ENCODE measurements at regions not wholly inside any gene's neighbourhood (a gene's known extent, or its start where the extent isn't known, plus 50 kb on each side); places are given as distances from the start of the nearest gene placed in this dataset.

- no peaks in the 10 kb centered on the region for H3K27me3 ChIP-seq (replicated peaks; ENCODE audit: insufficient read depth)
- H2AFZ ChIP-seq, result no peak overlapping the region
- H3K4me2 ChIP-seq (ENCODE audit: unreplicated experiment), result no peak overlapping the region
- no peaks in the 10 kb centered on the region for H3K9me2 ChIP-seq (ENCODE audit: insufficient read depth)
- H3K9ac ChIP-seq, result no peak overlapping the region
- H3K9me3 ChIP-seq (ENCODE audit: low read depth), result no peaks in the 10 kb centered on the region
- H3F3A ChIP-seq (ENCODE audit: insufficient read depth), result no peaks in the 10 kb centered on the region
- H3K36me3 ChIP-seq (ENCODE audit: low read depth), result no peaks in the 10 kb centered on the region
- H4K20me1 ChIP-seq (ENCODE audit: insufficient read depth), result no peaks in the 10 kb centered on the region
- no peak overlapping the region for H3K27ac ChIP-seq
- no peaks in the 10 kb centered on the region for H3K4me1 ChIP-seq (ENCODE audit: insufficient read depth)
- in situ Hi-C loops (cut with MboI), result no loop called here
- TF ChIP-seq EZH2phosphoT487 (IDR thresholded peaks at IDR 0.05; ENCODE audit: insufficient read depth, low read depth) (no peak), EZH2 (IDR thresholded peaks at IDR 0.05; ENCODE audit: insufficient read depth, poor library complexity, severe bottlenecking) (no peak)
- H3K79me2 ChIP-seq (ENCODE audit: insufficient read depth), result no peaks in the 10 kb centered on the region
- H3K4me3 ChIP-seq, result no peak overlapping the region
- WGBS, 2 experiments (ENCODE audit: low coverage in 1 of 2, low lambda C conversion rate in 2 of 2, missing lambda C conversion rate in 2 of 2), result 30 to 33% methylated on average over 1 of the region's 1 CpG
- no peak for DNase-seq
Observed at GRCh38 chr3:82293435-82293834, 532.0 kb upstream of the GBE1 start.

DNA sequence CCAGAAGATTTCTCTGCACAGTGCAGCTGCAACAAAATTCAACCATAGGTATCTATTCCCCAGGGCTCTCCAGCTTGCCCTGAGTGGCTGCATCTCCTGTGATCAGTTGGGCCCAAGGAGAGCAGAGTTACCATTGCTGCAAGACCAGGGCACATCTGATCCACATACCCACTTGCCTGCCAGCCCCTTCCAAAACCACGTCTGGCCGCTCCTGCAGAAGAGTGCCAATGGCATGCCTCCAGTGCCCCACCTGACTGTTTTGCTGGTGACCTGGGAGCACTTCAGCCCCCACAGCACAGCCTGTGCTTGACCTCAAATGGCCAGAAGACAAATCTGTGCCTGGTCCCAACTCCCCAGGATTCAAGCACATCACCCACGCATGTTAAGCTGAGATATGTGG, 526.1 kb upstream of the GBE1 start:
- peaks cover 3% of the 10 kb centered on the region; the same call in 1 of the 2 replicates for H3K9me2 ChIP-seq (ENCODE audit: insufficient read depth)
- no peaks in the 10 kb centered on the region for H4K20me1 ChIP-seq (ENCODE audit: insufficient read depth)
- TF ChIP-seq EZH2 (IDR thresholded peaks at IDR 0.05; ENCODE audit: insufficient read depth, poor library complexity, severe bottlenecking) (no peak), EZH2phosphoT487 (IDR thresholded peaks at IDR 0.05; ENCODE audit: insufficient read depth, low read depth) (no peak)
- no peaks in the 10 kb centered on the region for H3K4me1 ChIP-seq (ENCODE audit: insufficient read depth)
- H2AFZ ChIP-seq, result no peak overlapping the region
- no peaks in the 10 kb centered on the region for H3K36me3 ChIP-seq (ENCODE audit: low read depth)
- WGBS, 2 experiments (ENCODE audit: low coverage in 1 of 2, low lambda C conversion rate in 2 of 2, missing lambda C conversion rate in 2 of 2), result 63 to 65% methylated on average over 3 of the region's 3 CpGs
- no peak overlapping the region for H3K27ac ChIP-seq
- H3F3A ChIP-seq (ENCODE audit: insufficient read depth), result no peaks in the 10 kb centered on the region
- no peak overlapping the region for H3K9ac ChIP-seq
- in situ Hi-C loops (cut with MboI), result no loop called here
- no peak overlapping the region for H3K4me3 ChIP-seq
- H3K4me2 ChIP-seq (ENCODE audit: unreplicated experiment), result no peak overlapping the region
- H3K27me3 ChIP-seq (replicated peaks; ENCODE audit: insufficient read depth), result no peaks in the 10 kb centered on the region
- no peak for DNase-seq
- no peaks in the 10 kb centered on the region for H3K79me2 ChIP-seq (ENCODE audit: insufficient read depth)
- H3K9me3 ChIP-seq (ENCODE audit: low read depth), result peaks cover 3% of the 10 kb centered on the region

DNA sequence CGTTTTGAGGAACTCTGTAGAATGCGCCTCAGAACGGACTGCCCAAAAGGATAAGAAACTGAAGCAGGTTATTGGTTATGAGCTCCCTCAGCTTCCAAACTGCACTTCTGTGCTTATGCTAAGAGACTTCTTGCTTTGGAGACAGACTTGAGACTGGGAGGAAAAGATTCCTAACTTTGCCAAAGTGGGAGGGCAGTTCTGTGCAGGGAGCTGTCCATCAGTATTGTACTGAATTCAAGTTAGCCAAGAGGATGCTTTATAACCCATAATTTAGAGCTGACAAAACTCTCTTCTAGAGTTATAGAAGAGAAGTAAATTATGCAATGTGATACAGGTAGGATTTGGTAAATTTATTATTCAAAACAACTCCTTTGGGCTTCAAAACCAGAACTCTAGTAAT, 519.8 kb upstream of the GBE1 start:
- no peak overlapping the region for H3K9ac ChIP-seq
- no peaks in the 10 kb centered on the region for H3K36me3 ChIP-seq (ENCODE audit: low read depth)
- no peak overlapping the region for H3K27ac ChIP-seq
- no peaks in the 10 kb centered on the region for H3K27me3 ChIP-seq (replicated peaks; ENCODE audit: insufficient read depth)
- TF ChIP-seq EZH2phosphoT487 (IDR thresholded peaks at IDR 0.05; ENCODE audit: insufficient read depth, low read depth) (no peak), EZH2 (IDR thresholded peaks at IDR 0.05; ENCODE audit: insufficient read depth, poor library complexity, severe bottlenecking) (no peak)
- no peaks in the 10 kb centered on the region for H4K20me1 ChIP-seq (ENCODE audit: insufficient read depth)
- H3K9me3 ChIP-seq (ENCODE audit: low read depth), result peaks cover 3% of the 10 kb centered on the region
- H3K4me1 ChIP-seq (ENCODE audit: insufficient read depth), result no peaks in the 10 kb centered on the region
- no peak overlapping the region for H3K4me3 ChIP-seq
- H3K79me2 ChIP-seq (ENCODE audit: insufficient read depth), result no peaks in the 10 kb centered on the region
- no peaks in the 10 kb centered on the region for H3F3A ChIP-seq (ENCODE audit: insufficient read depth)
- 38 to 41% methylated on average over 3 of the region's 3 CpGs for WGBS, 2 experiments (ENCODE audit: low coverage in 1 of 2, low lambda C conversion rate in 2 of 2, missing lambda C conversion rate in 2 of 2)
- no peak overlapping the region for H3K4me2 ChIP-seq (ENCODE audit: unreplicated experiment)
- peak; percentile 6 for DNase-seq
- H2AFZ ChIP-seq, result no peak overlapping the region
- H3K9me2 ChIP-seq (ENCODE audit: insufficient read depth), result peaks cover 3% of the 10 kb centered on the region; the same call in 1 of the 2 replicates
- in situ Hi-C loops (cut with MboI), result no loop called here

DNA sequence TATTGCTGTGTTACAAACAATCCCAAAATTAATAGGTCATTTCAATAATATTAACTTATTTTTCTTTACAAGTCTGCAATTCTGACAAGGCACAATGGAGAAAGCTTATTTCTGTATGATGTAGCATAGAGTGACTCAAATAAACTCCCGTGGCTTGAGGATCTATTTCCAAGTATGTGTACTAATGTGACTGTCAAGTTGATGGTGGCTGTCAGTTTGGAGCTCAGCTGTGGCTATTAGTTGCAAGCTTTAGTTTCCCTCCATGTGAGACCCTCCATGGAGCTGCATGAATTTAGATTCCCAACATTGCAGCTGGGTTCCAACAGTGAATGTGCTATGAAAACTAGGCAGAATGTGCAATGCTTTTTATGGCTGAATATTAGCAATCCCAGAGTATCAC, 515.5 kb upstream of the GBE1 start:
- no peaks in the 10 kb centered on the region for H3K36me3 ChIP-seq (ENCODE audit: low read depth)
- no peaks in the 10 kb centered on the region for H3K79me2 ChIP-seq (ENCODE audit: insufficient read depth)
- no peak for DNase-seq
- no peak overlapping the region for H3K4me3 ChIP-seq
- H3K4me1 ChIP-seq (ENCODE audit: insufficient read depth), result no peaks in the 10 kb centered on the region
- WGBS, 2 experiments (ENCODE audit: low coverage in 1 of 2, low lambda C conversion rate in 2 of 2, missing lambda C conversion rate in 2 of 2), result 6 to 13% methylated on average over 1 of the region's 1 CpG
- H3K4me2 ChIP-seq (ENCODE audit: unreplicated experiment), result no peak overlapping the region
- no peak overlapping the region for H3K9ac ChIP-seq
- H2AFZ ChIP-seq, result no peak overlapping the region
- no peaks in the 10 kb centered on the region for H3K27me3 ChIP-seq (replicated peaks; ENCODE audit: insufficient read depth)
- no peaks in the 10 kb centered on the region for H4K20me1 ChIP-seq (ENCODE audit: insufficient read depth)
- TF ChIP-seq EZH2phosphoT487 (IDR thresholded peaks at IDR 0.05; ENCODE audit: insufficient read depth, low read depth), result no peak
- no peak for TF ChIP-seq EZH2 (IDR thresholded peaks at IDR 0.05; ENCODE audit: insufficient read depth, poor library complexity, severe bottlenecking)
- in situ Hi-C loops (cut with MboI), result no loop called here
- no peaks in the 10 kb centered on the region for H3K9me2 ChIP-seq (ENCODE audit: insufficient read depth)
- H3K9me3 ChIP-seq (ENCODE audit: low read depth), result no peaks in the 10 kb centered on the region
- H3K27ac ChIP-seq, result no peak overlapping the region
- no peaks in the 10 kb centered on the region for H3F3A ChIP-seq (ENCODE audit: insufficient read depth)

GRCh38 chr3:82274897-82275296, 513.5 kb upstream of the GBE1 start:
- no peak overlapping the region for H3K4me3 ChIP-seq
- no peaks in the 10 kb centered on the region for H3K27me3 ChIP-seq (replicated peaks; ENCODE audit: insufficient read depth)
- in situ Hi-C loops (cut with MboI), result no loop called here

More at GRCh38 chr3:82274897-82275296, 513.5 kb upstream of the GBE1 start:
- Histone ChIP-seq H3K36me3 (ENCODE audit: low read depth) (no peaks in the 10 kb centered on the region), H3K9me2 (ENCODE audit: insufficient read depth) (no peaks in the 10 kb centered on the region), H3K4me1 (ENCODE audit: insufficient read depth) (no peaks in the 10 kb centered on the region), H3K79me2 (ENCODE audit: insufficient read depth) (no peaks in the 10 kb centered on the region), H3K27ac (no peak overlapping the region), H2AFZ (no peak overlapping the region), H3F3A (ENCODE audit: insufficient read depth) (no peaks in the 10 kb centered on the region), H3K9ac (no peak overlapping the region), H3K9me3 (ENCODE audit: low read depth) (no peaks in the 10 kb centered on the region), H4K20me1 (ENCODE audit: insufficient read depth) (no peaks in the 10 kb centered on the region), H3K4me2 (ENCODE audit: unreplicated experiment) (no peak overlapping the region)
- no peak for TF ChIP-seq EZH2phosphoT487 (IDR thresholded peaks at IDR 0.05; ENCODE audit: insufficient read depth, low read depth)
- TF ChIP-seq EZH2 (IDR thresholded peaks at IDR 0.05; ENCODE audit: insufficient read depth, poor library complexity, severe bottlenecking), result no peak
- no peak for DNase-seq
